UCSD-AML1 (cell line): ENCODE measurements at regions not wholly inside any gene's neighbourhood (a gene's known extent, or its start where the extent isn't known, plus 50 kb on each side); places are given as distances from the start of the nearest gene placed in this dataset.
"Not testable (repeated sequence)": the region's sequence is repeated elsewhere in the genome, so short reads cannot be mapped to it uniquely, and the experiment has no call there.

ENCODE experiments used
- DNase-seq: peaks from one replicate; lab custom pipeline; 2025; ENCODE audit not compliant: unreplicated experiment; lab: John Stamatoyannopoulos, UW

DNA sequence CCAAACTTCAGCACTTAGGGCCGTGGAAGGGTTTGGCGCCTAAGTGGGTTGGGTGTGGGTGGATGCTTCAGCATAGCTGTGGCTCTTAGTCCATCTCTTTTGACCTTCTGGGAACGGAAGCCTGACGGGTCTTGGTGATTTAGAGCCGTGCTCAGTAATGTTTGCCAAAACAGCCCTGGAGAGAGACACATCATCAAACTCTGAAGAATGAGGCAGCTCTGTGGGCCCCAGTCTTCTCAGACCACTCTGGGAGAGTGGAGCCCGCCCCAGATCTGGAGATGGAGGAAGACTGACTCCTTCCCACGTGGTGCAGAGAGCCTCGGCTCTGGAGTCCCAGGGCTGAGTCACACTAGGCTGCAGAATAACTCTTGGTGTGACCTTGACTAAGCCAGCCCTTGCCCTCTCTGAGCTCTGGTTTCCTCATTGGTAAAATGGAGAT, 168.9 kb downstream of the C11orf91 start:
- DNase-seq = no peak

DNA sequence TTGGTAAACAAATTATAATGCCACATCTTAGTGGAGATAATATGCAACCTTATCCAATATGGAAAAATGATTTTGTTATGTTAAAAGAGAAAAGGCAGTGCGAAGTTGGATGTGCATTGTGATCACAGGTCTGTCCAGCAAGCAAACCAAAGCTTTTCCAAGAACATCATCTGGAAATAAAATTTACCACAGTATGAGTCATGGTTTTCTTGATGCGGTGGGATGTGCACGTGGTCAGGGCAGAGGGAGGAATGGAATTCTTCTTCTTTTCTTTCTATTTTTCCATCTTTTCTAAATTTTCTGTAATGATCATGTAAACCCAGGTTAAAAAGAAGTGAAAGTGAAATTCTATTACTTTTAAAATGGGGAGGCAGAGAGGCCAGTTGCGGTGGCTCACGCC, 169.8 kb downstream of the C11orf91 start:
- DNase-seq = no peak

- no peak for DNase-seq
Observed at GRCh38 chr11:33529461-33529860, 171.2 kb downstream of the C11orf91 start.

DNA sequence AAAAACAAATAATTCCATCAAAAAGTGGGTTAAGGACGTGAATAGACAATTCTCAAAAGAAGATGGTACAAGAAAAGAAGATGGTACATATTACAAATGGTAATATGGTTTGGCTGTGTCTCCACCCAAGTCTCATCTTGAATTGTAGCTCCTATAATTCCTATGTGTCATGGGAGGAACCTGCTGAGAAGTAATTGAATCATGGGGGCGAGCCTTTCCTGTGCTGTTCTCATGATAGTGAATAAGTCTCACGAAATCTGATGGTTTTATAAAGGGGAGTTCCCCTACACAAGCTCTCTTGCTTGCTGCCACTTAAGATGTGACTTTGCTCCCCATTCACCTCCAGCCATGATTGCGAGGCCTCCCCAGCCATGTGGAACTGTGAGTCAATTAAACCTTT, 172.9 kb downstream of the C11orf91 start:
- not testable (repeated sequence) for DNase-seq

DNA sequence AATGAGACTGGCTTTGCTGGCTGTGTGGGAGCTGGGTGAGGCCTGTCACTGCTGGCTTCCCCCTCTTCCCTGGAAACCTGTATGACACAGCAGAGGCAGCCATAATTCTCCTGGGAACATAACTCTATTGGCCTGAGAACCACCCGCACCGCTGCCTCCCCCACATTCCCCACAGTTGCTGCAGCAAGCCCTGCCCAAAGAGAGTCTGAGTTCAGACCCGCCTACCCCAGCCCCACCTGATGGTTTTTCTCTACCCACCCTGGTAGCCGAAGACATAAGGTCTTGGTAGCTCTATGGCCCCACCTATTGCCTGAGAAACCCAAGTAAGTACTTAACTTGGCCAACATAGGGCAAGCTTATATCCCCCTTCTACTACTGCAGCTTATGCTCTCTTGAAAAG, 174.8 kb downstream of the C11orf91 start:
- no peak for DNase-seq

DNA sequence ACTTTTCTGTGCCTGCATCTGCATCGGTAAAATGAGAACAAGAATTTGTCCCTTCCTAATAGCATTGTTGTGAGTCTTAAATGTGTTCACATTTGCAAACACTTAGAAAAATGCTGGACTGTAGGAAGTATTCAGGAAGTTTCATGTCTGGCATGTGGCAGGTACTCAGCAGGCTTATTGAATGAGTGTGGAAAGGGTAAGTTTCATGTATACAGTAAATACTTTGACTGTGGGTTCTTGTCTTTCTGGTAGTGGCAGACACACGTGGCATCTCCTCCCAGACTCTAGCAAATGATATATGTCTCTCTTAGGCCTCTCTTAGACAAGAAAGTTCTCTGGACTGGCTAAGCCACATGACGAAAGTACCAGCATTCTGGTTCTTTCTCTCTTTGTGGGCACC, 179.2 kb downstream of the C11orf91 start:
- no peak for DNase-seq

GRCh38 chr11:33520112-33520511, 180.5 kb downstream of the C11orf91 start:
- DNase-seq = no peak

- no peak for DNase-seq
Observed at GRCh38 chr11:33515347-33515746, 185.3 kb downstream of the C11orf91 start.

DNA sequence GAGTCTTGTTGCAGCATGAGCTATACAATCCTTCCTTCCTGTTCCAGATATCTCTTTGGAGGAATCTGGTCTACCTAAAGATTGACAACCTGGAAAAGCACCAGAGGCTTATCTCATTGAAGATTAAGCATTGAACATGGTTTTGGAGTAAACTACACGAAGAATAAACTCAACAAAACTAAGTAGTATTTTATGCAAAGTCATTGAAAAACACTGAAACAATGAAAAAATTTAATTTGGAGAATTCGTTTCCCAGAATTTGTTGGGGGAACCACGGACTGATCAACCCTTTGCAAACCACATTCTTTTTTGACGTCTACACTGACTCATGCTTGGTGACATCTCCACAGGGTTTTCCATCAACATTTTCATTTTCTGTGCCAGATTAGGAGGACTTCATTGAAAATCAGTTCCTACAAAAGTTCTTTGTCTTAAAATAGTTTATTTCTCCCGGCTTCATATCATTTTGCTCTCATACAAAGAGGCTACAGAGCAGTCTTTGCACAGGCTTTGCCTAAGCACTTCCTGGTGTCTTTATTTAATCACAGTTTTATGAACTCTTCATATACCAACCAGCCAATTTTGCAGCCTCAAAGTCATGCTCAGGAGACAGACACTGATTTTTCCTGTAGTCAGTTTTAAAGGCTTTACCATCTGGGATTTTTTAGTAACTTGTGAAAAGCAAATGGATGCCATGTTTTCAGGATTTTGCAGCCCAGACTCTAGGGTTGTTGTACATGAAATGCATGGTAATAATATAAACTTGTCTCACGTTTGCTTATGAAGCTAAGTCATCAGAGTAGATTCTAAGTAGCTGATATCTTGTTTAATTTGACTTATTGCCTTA, 186.3 kb downstream of the C11orf91 start:
- no peak for DNase-seq

- no peak for DNase-seq
Observed at GRCh38 chr11:33509632-33510031, 191.0 kb downstream of the C11orf91 start.

DNA sequence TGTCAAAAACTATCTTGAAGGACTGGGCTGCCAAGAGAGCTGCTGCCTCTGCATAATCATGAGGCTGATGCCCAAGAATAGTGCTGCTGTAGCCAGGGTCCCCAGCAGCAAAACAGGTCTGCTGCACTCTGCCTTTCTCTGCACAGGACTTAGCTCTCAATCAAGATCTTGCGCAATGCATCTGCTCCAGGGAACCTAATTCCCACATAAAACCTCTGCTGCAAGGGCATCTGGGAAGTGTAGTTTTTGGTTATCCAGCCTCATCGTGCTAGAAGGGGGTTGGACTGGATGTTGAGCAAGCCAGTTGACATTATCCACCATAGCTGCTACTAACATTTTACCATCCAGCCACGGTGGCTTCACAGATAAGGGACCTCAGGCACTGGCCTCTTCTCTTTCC, 192.7 kb downstream of the C11orf91 start:
- no peak for DNase-seq

- no peak for DNase-seq
Observed at GRCh38 chr11:33507356-33507755, 193.3 kb downstream of the C11orf91 start.

DNA sequence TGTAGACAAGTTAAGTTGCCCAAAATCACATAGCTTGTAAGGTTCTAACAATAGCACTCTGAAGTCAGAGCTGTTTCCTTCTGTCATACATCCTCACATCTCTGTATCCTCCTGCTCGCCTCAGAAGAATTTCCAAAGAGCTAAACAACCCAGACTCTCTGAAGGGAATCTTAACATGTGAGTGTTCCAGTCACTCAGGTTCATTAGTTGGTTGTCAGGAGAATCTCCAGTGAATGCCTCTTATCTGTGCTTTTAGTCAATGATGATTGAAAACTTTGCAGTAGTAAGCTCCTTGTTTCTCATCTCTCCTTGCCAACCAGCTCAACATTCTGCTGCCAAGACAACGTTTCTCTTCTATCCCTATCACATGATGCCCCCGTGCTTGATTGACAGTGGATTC, 195.5 kb downstream of the C11orf91 start:
- no peak for DNase-seq

DNA sequence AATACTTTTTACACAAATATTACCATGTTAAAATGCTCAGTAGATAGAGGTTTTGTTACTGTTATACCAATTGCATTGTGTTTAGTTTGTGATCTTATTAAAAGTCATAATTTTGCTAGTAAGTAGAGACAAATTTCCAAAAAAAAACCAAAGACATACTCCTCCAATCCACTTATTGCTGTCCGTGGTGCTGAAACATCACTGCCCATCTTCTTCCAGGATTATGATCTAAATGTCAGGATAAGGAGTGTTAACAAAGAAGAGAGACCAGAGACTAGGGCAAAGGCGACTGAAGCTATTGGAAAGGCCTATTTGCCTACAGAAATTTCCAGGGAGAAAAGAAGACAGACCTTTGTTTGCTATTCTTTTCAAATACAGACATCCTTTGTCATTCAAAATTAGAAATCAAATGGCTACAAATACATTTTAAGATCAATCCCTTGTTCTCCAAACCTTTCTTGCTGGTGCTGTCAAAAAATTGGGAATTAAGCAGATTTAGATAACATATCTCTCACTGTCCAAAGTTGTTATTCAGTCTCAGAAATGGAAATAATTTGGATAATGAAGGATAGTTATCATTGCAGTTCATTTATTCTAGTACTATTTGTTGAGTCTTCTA, 199.7 kb downstream of the C11orf91 start:
- no peak for DNase-seq

- no peak for DNase-seq
Observed at GRCh38 chr11:33500332-33500731, 200.3 kb downstream of the C11orf91 start.

DNA sequence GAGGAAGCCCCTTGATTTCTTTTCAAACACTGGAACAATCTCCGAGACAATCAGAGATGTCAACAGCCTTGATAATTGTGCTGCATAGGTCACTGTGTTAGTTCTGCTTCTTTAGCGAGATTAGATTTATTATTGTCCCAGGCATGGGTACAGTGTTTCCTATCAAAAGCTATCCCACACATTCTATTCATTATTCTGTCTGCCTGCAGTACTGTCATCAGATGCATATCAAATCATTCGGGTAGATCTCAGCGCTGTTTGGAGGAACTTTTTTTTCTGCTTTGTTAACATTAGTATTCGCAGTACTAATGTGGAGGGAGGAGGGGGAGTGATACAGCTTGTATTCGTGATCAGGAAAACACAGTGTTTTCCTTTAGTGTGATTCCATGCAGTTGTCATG, 208.0 kb downstream of the C11orf91 start:
- no peak for DNase-seq

DNA sequence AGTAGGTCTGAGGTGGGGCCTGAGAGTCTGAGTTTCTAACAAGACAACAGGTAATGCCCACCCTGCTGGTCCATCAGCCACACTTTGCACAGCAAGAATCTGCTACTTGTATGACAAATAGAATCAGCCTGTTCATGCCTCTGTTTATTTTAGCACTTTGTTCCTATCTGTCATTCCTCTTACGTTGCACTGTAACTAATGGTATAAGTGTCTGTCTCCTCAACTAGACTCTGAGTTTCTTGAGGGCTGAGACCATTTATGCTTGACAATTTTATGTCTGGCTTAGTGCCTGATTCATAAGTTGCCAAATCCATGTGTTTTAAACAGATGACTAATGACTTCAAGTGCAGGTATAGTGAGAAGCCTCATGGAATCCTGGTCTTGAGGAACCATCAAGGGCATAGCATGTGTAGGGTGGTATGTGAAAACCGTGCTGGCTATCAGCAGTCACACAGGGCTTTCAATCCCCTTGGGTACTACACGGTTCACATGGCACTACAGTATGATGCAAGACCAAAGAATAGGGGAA, 209.7 kb downstream of the C11orf91 start:
- no peak for DNase-seq

DNA sequence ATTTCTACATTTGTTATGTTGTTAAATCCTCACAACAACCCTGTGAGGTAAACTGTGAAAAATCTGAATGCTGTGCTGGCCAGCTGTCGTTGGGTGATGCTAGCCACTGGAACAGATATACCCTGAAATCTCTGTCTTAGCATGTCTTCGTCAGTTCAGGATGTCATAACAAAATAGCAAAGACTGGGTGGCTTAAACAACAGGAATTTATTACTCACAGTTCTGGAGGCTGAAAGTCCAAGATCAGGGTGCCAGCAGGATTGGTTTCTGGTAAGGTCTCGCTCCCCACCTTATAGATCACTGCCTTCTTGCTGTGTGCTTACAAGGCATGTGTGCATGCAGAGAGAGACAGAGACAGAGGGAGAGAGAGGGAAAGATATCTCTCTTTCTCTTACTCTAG, 211.7 kb downstream of the C11orf91 start:
- no peak for DNase-seq

GRCh38 chr11:33480626-33481025, 220.0 kb downstream of the C11orf91 start:
- DNase-seq = no peak

DNA sequence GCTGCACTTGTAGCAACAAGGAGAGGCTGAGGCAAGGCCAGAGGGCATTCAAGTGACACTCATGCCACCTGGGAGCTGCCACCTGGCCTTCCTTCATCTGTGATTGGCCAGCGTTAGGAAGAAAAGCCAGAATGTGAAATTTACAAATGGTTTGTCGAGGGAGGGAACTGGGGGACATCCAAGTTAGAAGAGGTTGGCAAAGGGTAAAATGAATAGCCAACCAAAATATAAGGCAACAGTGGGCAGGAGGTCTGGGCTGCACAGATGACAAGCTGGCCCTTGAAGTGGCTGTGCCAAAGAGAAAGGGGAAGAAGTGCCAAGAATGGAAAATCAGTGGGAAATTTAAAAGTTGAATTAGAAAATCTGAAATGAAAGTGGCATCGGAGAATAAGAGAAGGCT, 221.4 kb downstream of the C11orf91 start:
- DNase-seq = no peak

- no peak for DNase-seq
Observed at GRCh38 chr11:33478111-33478573, 221.0 kb downstream of the HIPK3 start.

GRCh38 chr11:33476945-33477606, 219.9 kb downstream of the HIPK3 start:
- no peak for DNase-seq
